GM06990 (cell line): ENCODE measurements at regions not wholly inside any gene's neighbourhood (a gene's known extent, or its start where the extent isn't known, plus 50 kb on each side); places are given as distances from the start of the nearest gene placed in this dataset.

ENCODE experiments used
- DNase-seq: peaks from one replicate; pipeline ENCODE4 v3.0.0-alpha.2; 2011; ENCODE audit not compliant: insufficient read length; ENCODE audit errors: extremely low read depth
- H3K27me3 ChIP-seq: replicated peaks from 2 replicates; pipeline ENCODE4 v1.6.0; 2011; ENCODE audit warnings: low read length; ENCODE audit not compliant: control insufficient read depth, insufficient read depth
- H3K36me3 ChIP-seq: 2 replicates; pipeline ENCODE4 v1.5.1; 2011; ENCODE audit warnings: low read length; ENCODE audit not compliant: control insufficient read depth, insufficient read depth
- H3K4me3 ChIP-seq: replicated peaks from 2 replicates; pipeline ENCODE4 v1.5.1; 2011; ENCODE audit warnings: low read depth, mild to moderate bottlenecking, control low read depth, low read length
- TF ChIP-seq, protein P1 (sequence below): IDR thresholded peaks from 2 replicates; pipeline ENCODE4 v1.5.1; 2011; ENCODE audit warnings: low read length, control low read depth, mild to moderate bottlenecking, inconsistent platforms; ENCODE audit not compliant: insufficient read depth, poor library complexity, severe bottlenecking

DNA sequence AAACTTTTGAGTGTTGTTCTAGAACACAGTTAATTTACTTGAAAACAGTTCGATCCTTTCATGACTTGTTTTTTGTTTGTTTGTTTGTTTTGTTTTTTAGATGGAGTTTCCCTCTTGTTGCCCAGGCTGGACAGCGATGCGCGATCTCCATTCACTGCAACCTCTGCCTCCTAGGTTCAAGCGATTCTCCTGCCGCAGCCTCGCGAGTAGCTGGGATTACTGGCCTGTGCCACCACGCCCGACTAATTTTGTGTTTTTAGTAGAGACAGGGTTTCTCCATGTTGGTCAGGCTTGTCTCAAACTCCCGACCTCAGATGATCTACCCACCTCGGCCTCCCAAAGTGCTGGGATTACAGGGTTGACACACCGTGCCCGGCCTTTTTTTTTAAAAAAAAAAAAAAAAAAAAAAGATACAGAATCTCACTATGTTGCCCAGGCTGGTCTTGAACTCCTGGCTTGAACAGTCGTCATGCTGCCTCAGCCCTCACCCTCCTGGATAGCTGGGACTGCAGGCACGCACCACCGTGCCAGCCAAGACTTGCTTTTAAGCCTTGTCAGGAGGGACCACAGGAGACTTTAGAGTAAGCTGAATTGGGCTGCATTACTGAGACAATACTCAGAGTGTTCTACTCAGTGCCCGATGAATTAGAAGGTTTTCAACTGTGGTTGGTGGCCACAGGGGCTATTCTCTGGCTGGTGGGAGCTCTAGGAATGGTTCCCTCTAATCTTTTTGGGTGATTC is 76.7 kb upstream of the SLC22A16 start:
- TF ChIP-seq, protein P1, sequence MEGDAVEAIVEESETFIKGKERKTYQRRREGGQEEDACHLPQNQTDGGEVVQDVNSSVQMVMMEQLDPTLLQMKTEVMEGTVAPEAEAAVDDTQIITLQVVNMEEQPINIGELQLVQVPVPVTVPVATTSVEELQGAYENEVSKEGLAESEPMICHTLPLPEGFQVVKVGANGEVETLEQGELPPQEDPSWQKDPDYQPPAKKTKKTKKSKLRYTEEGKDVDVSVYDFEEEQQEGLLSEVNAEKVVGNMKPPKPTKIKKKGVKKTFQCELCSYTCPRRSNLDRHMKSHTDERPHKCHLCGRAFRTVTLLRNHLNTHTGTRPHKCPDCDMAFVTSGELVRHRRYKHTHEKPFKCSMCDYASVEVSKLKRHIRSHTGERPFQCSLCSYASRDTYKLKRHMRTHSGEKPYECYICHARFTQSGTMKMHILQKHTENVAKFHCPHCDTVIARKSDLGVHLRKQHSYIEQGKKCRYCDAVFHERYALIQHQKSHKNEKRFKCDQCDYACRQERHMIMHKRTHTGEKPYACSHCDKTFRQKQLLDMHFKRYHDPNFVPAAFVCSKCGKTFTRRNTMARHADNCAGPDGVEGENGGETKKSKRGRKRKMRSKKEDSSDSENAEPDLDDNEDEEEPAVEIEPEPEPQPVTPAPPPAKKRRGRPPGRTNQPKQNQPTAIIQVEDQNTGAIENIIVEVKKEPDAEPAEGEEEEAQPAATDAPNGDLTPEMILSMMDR, result no peak
- Histone ChIP-seq H3K4me3 (no peak overlapping the region), H3K36me3 (no peaks in the 10 kb centered on the region), H3K27me3 (no peaks in the 10 kb centered on the region)
- no peak for DNase-seq

DNA sequence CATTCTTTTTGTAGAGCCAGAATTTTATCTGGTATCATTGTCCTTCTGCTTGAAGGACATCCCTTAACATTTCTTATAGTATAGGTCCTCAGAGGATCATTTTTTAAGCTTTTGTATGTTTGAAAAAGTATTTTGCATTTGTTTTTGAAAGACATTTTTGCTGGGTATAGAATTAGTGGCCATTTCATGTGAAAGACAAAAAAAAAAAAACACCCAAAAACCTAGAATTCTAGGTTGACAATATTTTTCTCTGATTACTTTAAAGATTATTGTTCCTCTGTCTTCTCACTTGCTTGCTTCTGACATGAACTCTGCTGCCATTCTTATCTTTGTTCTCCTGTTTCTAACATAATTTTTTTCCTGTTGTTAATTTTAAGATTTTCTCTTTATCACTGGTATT is 75.7 kb upstream of the SLC22A16 start:
- Histone ChIP-seq H3K4me3 (no peak overlapping the region), H3K36me3 (no peaks in the 10 kb centered on the region), H3K27me3 (no peaks in the 10 kb centered on the region)
- DNase-seq, result no peak
- TF ChIP-seq, protein P1, result no peak

GRCh38 chr6:110551088-110551487 is 74.7 kb upstream of the SLC22A16 start:
- TF ChIP-seq, protein P1, result no peak
- H3K27me3 ChIP-seq, result no peaks in the 10 kb centered on the region
- no peak for DNase-seq
- H3K36me3 ChIP-seq, result no peaks in the 10 kb centered on the region
- H3K4me3 ChIP-seq, result no peak overlapping the region

DNA sequence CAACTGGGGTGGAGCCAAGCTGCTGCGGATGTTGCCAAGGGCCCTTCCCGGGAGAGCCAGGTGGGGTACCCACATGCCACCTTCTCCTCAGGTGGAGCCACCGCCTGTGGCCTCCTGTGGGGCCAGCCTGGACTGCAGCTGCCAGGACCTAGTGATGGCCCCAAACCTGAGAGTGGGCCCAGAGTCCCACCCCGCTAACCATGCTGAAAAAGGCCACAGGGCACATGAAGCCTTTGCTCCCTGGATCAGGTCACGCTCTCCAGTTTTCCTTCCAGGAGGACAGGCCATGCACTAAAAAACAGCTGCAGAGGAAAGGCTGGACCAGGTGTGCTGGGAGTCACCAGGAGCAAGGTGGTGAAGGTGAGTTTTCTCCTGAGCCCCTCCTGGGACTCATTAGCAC is 73.9 kb upstream of the SLC22A16 start:
- Histone ChIP-seq H3K27me3 (no peaks in the 10 kb centered on the region), H3K36me3 (no peaks in the 10 kb centered on the region), H3K4me3 (no peak overlapping the region)
- TF ChIP-seq, protein P1, result no peak
- no peak for DNase-seq

- Histone ChIP-seq H3K36me3 (no peaks in the 10 kb centered on the region), H3K27me3 (no peaks in the 10 kb centered on the region), H3K4me3 (no peak overlapping the region)
- TF ChIP-seq, protein P1, result no peak
- no peak for DNase-seq
Measured at GRCh38 chr6:110549277-110549676, 72.9 kb upstream of the SLC22A16 start.

- H3K36me3 ChIP-seq, result no peaks in the 10 kb centered on the region
- H3K4me3 ChIP-seq, result no peak overlapping the region
- DNase-seq, result no peak
- H3K27me3 ChIP-seq, result no peaks in the 10 kb centered on the region
- TF ChIP-seq, protein P1, result no peak
Measured at GRCh38 chr6:110548110-110548847, 71.9 kb upstream of the SLC22A16 start.
